Panc1 (cell line): ENCODE measurements at regions not wholly inside any gene's neighbourhood (a gene's known extent, or its start where the extent isn't known, plus 50 kb on each side); places are given as distances from the start of the nearest gene placed in this dataset.

Experiments
- ATAC-seq: fragments of 200-7000 bp; cut with Tn5 transposase; 2 replicates; pipeline ENCODE4 v1.9.1; 2020; ENCODE audit warnings: mild to moderate bottlenecking, moderate library complexity
- BruUV-seq: library from RNA; stranded (reverse); fragments of 400-500 nt; replicated peaks from 2 replicates; lab custom pipeline; 2021; lab: Mats Ljungman, UMichigan
- CTCF ChIA-PET: fragments of 300-600 bp; sonication (Branson Sonifier 250); formaldehyde crosslinking; loops from one replicate; lab custom pipeline; 2022; ENCODE audit warnings: antibody characterized with exemption; lab: Charles Lee
- POLR2A ChIA-PET: fragments of 300-600 bp; sonication (Branson Sonifier 250); formaldehyde crosslinking; loops from one replicate; lab custom pipeline; 2022; ENCODE audit warnings: antibody characterized with exemption; lab: Charles Lee
- DNase-seq: peaks from one replicate; pipeline ENCODE4 v3.0.0-alpha.2; 2010; ENCODE audit warnings: low read depth, low spot score
- H3K27ac ChIP-seq: 2 replicates; pipeline ENCODE4 v1.5.1; 2011; ENCODE audit warnings: mild to moderate bottlenecking, low read length, inconsistent platforms
- H3K27me3 ChIP-seq: fragments of 200-500 bp; sonication (Bioruptor generic); 2 replicates; pipeline ENCODE4 v1.6.0; 2014; ENCODE audit warnings: low read length, inconsistent platforms; ENCODE audit not compliant: control insufficient read depth, insufficient read depth
- H3K36me3 ChIP-seq: fragments of 200-500 bp; sonication (Bioruptor generic); 2 replicates; pipeline ENCODE4 v1.5.1; 2014; ENCODE audit warnings: inconsistent platforms, mild to moderate bottlenecking, low read length, moderate library complexity; ENCODE audit not compliant: control insufficient read depth, insufficient read depth
- H3K4me1 ChIP-seq: 2 replicates; pipeline ENCODE4 v1.5.1; 2011; ENCODE audit warnings: inconsistent platforms, mild to moderate bottlenecking, low read length, moderate library complexity; ENCODE audit not compliant: control insufficient read depth, insufficient read depth
- H3K4me3 ChIP-seq, 2 experiments: 2 replicates each; pipeline ENCODE4 v1.5.1; 2011 to 2012; ENCODE audit warnings: low read depth in 2 of 2, low read length in 2 of 2, mild to moderate bottlenecking in 2 of 2, inconsistent platforms in 1 of 2, moderate library complexity in 1 of 2
- H3K9me3 ChIP-seq: fragments of 200-500 bp; sonication (Bioruptor generic); 2 replicates; pipeline ENCODE4 v1.5.1; 2014; ENCODE audit warnings: low read depth, mild to moderate bottlenecking, inconsistent platforms, low read length, moderate library complexity; ENCODE audit not compliant: control insufficient read depth, insufficient read depth
- CTCF ChIP-seq: fragments of 450-650 bp; IDR thresholded peaks from 2 replicates; pipeline ENCODE4 v1.5.1; 2017; ENCODE audit warnings: mild to moderate bottlenecking
- POLR2AphosphoS5 ChIP-seq: IDR thresholded peaks from 2 replicates; pipeline ENCODE4 v1.6.1; 2012; ENCODE audit warnings: mild to moderate bottlenecking, low read depth, low read length, moderate library complexity
- SIN3A ChIP-seq: IDR thresholded peaks from 2 replicates; pipeline ENCODE4 v1.6.1; 2012; ENCODE audit warnings: low read depth, mild to moderate bottlenecking, low read length, moderate library complexity, borderline replicate concordance; ENCODE audit not compliant: insufficient read depth
- TCF7L2 ChIP-seq: IDR thresholded peaks from 2 replicates; pipeline ENCODE4 v1.6.1; 2011; ENCODE audit warnings: mild to moderate bottlenecking, low read depth, low read length, inconsistent platforms
- in situ Hi-C: cut with HindIII; loops from 2 replicates; pipeline ENCODE4 v1.10.0; 2016; ENCODE audit warnings: low sequenced_read_pairs, low pct_unique_long_range_greater_than_20kb
- intact Hi-C: fragments of 100-400 bp; cut with micrococcal nuclease; formaldehyde crosslinking; loops from one replicate; pipeline ENCODE4 v1.10.0; 2022; ENCODE audit not compliant: unreplicated experiment
- TF ChIP-seq, protein P1 (sequence below), 2 experiments: IDR thresholded peaks; 2 replicates each; pipeline ENCODE4 v1.6.1; 2011 to 2012; ENCODE audit warnings: low read depth in 2 of 2, control low read depth in 1 of 2, low read length in 1 of 2, mild to moderate bottlenecking in 1 of 2, moderate library complexity in 1 of 2; ENCODE audit not compliant: insufficient read depth in 1 of 2

- H3K27ac ChIP-seq: no peak overlapping the region
- intact Hi-C loops: no loop called here
- no peaks in the 10 kb centered on the region for H3K9me3 ChIP-seq
- no peak overlapping the region for H3K4me3 ChIP-seq
- no peak for ATAC-seq
- POLR2A ChIA-PET: no interaction called here
- H3K36me3 ChIP-seq: no peaks in the 10 kb centered on the region
- H3K27me3 ChIP-seq: no peaks in the 10 kb centered on the region; the same call in 1 of the 2 replicates
- no peak for DNase-seq
- H3K4me1 ChIP-seq: no peaks in the 10 kb centered on the region
- in situ Hi-C loops: no loop called here
- no TSS peak for BruUV-seq
- CTCF ChIA-PET: no interaction called here
- no peak for TF ChIP-seq TCF7L2
- TF ChIP-seq, protein P1, sequence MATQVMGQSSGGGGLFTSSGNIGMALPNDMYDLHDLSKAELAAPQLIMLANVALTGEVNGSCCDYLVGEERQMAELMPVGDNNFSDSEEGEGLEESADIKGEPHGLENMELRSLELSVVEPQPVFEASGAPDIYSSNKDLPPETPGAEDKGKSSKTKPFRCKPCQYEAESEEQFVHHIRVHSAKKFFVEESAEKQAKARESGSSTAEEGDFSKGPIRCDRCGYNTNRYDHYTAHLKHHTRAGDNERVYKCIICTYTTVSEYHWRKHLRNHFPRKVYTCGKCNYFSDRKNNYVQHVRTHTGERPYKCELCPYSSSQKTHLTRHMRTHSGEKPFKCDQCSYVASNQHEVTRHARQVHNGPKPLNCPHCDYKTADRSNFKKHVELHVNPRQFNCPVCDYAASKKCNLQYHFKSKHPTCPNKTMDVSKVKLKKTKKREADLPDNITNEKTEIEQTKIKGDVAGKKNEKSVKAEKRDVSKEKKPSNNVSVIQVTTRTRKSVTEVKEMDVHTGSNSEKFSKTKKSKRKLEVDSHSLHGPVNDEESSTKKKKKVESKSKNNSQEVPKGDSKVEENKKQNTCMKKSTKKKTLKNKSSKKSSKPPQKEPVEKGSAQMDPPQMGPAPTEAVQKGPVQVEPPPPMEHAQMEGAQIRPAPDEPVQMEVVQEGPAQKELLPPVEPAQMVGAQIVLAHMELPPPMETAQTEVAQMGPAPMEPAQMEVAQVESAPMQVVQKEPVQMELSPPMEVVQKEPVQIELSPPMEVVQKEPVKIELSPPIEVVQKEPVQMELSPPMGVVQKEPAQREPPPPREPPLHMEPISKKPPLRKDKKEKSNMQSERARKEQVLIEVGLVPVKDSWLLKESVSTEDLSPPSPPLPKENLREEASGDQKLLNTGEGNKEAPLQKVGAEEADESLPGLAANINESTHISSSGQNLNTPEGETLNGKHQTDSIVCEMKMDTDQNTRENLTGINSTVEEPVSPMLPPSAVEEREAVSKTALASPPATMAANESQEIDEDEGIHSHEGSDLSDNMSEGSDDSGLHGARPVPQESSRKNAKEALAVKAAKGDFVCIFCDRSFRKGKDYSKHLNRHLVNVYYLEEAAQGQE (IDR thresholded peaks at IDR 0.05; ENCODE audit: insufficient read depth in 1 of 2, low read depth in 2 of 2, low read length in 1 of 2): no peak
- no peak for TF ChIP-seq SIN3A
- no peak for TF ChIP-seq CTCF
- TF ChIP-seq POLR2AphosphoS5: no peak
Observed at GRCh38 chr10:63760034-63760707, 239.0 kb downstream of the REEP3 start.

- H3K36me3 ChIP-seq: no peaks in the 10 kb centered on the region
- no peaks in the 10 kb centered on the region; the same call in 1 of the 2 replicates for H3K27me3 ChIP-seq
- H3K27ac ChIP-seq: no peak overlapping the region
- BruUV-seq: no TSS peak
- no peaks in the 10 kb centered on the region for H3K4me1 ChIP-seq
- POLR2A ChIA-PET: no interaction called here
- CTCF ChIA-PET: no interaction called here
- H3K9me3 ChIP-seq: no peaks in the 10 kb centered on the region
- no peak for TF ChIP-seq TCF7L2
- TF ChIP-seq POLR2AphosphoS5: no peak
- TF ChIP-seq, protein P1 (IDR thresholded peaks at IDR 0.05; ENCODE audit: insufficient read depth in 1 of 2, low read depth in 2 of 2, low read length in 1 of 2): no peak
- no peak for TF ChIP-seq CTCF
- TF ChIP-seq SIN3A: no peak
- no peak for DNase-seq
- in situ Hi-C loops: no loop called here
- H3K4me3 ChIP-seq: no peak overlapping the region
- intact Hi-C loops: no loop called here
- ATAC-seq: no peak
Observed at GRCh38 chr10:63760708-63761047, 239.5 kb downstream of the REEP3 start.
